Stomach (tissue), 8 donors: ENCODE measurements at regions not wholly inside any gene's neighbourhood (a gene's known extent, or its start where the extent isn't known, plus 50 kb on each side); places are given as distances from the start of the nearest gene placed in this dataset.

ENCODE experiments used
- DNase-seq, 2 donors: peaks; one replicate each; pipeline versions ENCODE4 v3.0.0 to v3.0.0-alpha.2; 2013 to 2019
- H3K27ac ChIP-seq, 5 donors: fragments of 200-600 bp in 4 of 5; sonication (generic) in 4 of 5; one replicate each; pipeline ENCODE4 v1.5.1; 2013 to 2019; ENCODE audit warnings: mild to moderate bottlenecking in 1 of 5, moderate library complexity in 1 of 5
- H3K27me3 ChIP-seq, 3 donors: fragments of 200-600 bp; sonication (generic); one replicate each; pipeline ENCODE4 v1.5.1; 2017 to 2019; ENCODE audit warnings: mixed run types in 1 of 3
- H3K36me3 ChIP-seq, 4 donors: fragments of 200-600 bp; sonication (generic); 1 replicate in 3 of 4; 2 replicates in 1 of 4; pipeline ENCODE4 v1.5.1; 2016 to 2019
- H3K4me1 ChIP-seq, 4 donors: fragments of 200-600 bp; sonication (generic); one replicate each; pipeline ENCODE4 v1.5.1; 2016 to 2019
- H3K4me3 ChIP-seq, 4 donors: fragments of 200-600 bp; sonication (generic) in 3 of 4; one replicate each; pipeline ENCODE4 v1.5.1; 2016 to 2019; ENCODE audit warnings: mild to moderate bottlenecking in 1 of 4
- H3K9me3 ChIP-seq, 4 donors: fragments of 200-600 bp; sonication (generic); one replicate each; pipeline ENCODE4 v1.5.1; 2016 to 2019
- CTCF ChIP-seq, 7 experiments: fragments of 450-650 bp in 4 of 7; fragments of 200-600 bp in 3 of 7; sonication (generic) in 3 of 7; IDR thresholded peaks; one replicate each; pipeline ENCODE4 v1.5.1; 2016 to 2019; ENCODE audit warnings: antibody characterized with exemption in 7 of 7, control low read depth in 2 of 7, mild to moderate bottlenecking in 1 of 7
- EP300 ChIP-seq: sonication (generic); formaldehyde crosslinking; IDR thresholded peaks from one replicate; pipeline ENCODE4 v1.6.1; 2017; ENCODE audit warnings: antibody characterized with exemption
- POLR2A ChIP-seq, 4 donors: fragments of 450-650 bp; IDR thresholded peaks; one replicate each; pipeline ENCODE4 v1.6.1; 2016; ENCODE audit warnings: antibody characterized with exemption in 4 of 4, control low read depth in 2 of 4, mild to moderate bottlenecking in 1 of 4, moderate library complexity in 1 of 4
- POLR2AphosphoS5 ChIP-seq, 3 donors: sonication (generic); formaldehyde crosslinking; IDR thresholded peaks; one replicate each; pipeline ENCODE4 v1.6.1; 2016; ENCODE audit warnings: antibody characterized with exemption in 3 of 3
- WGBS, 5 donors: extraction: QIAGEN DNeasy Blood & Tissue Kit in 3 of 5; methylation state at CpG; one replicate each; pipeline versions ENCODE4 v1.1.5 to v1.1.7; 2013 to 2018; 5-methylcytosine and 5-hydroxymethylcytosine counted together
- intact Hi-C: fragments of 100-400 bp; cut with DNase I; formaldehyde crosslinking; loops from one replicate; pipeline ENCODE4 v1.15.1; 2023; ENCODE audit warnings: low total_unique reads
- donor health status: healthy with polysubstance abuse.
- donor health status: Bipolar disorder and iron deficiency.
- donor health status: healthy.

DNA sequence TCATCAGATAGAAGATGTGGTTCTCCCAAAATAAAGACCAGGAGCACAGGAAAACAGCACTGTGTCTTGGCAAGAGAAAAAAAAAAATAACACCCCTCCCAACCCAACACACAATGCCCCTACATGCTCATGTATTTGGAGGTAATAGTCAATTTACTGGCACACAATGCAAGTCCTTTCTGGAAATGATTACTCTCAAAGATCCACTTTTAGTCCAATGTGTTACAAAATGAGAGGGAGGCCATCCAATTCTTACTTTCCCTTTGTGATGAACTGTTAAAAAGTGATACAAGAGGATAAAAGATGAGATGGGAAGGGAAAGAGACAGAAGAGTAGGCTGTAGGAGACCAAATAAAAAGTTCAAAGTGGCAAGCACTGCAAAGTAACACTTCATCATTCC, 180.3 kb upstream of the DKK2 start:
- no peaks in the 10 kb centered on the region for H3K4me1 ChIP-seq
- no peak for DNase-seq
- H3K36me3 ChIP-seq = no peaks in the 10 kb centered on the region
- H3K27ac ChIP-seq = no peak overlapping the region
- no peaks in the 10 kb centered on the region for H3K27me3 ChIP-seq
- TF ChIP-seq CTCF (IDR thresholded peaks at IDR 0.05) (no peak), POLR2A (IDR thresholded peaks at IDR 0.05) (no peak), EP300 (no peak), POLR2AphosphoS5 (IDR thresholded peaks at IDR 0.05) (no peak)
- H3K4me3 ChIP-seq = no peak overlapping the region
- intact Hi-C loops = no loop called here
- no peaks in the 10 kb centered on the region for H3K9me3 ChIP-seq

GRCh38 chr4:107215222-107215621, 179.1 kb upstream of the DKK2 start:
- DNase-seq = no peak
- Histone ChIP-seq H3K36me3 (no peaks in the 10 kb centered on the region), H3K27ac (no peak overlapping the region), H3K4me3 (no peak overlapping the region), H3K9me3 (no peaks in the 10 kb centered on the region), H3K27me3 (no peaks in the 10 kb centered on the region), H3K4me1 (no peaks in the 10 kb centered on the region)
- intact Hi-C loops = no loop called here
- TF ChIP-seq POLR2AphosphoS5 (IDR thresholded peaks at IDR 0.05) = no peak
- TF ChIP-seq EP300 = no peak
- TF ChIP-seq CTCF (IDR thresholded peaks at IDR 0.05) = no peak
- TF ChIP-seq POLR2A (IDR thresholded peaks at IDR 0.05) = no peak
- WGBS, 5 donors = 88 to 100% (median 93%) methylated on average over 1 of the region's 1 CpG

GRCh38 chr4:107213880-107214279, 177.8 kb upstream of the DKK2 start:
- 85 to 92% (median 88%) methylated on average over 2 of the region's 2 CpGs for WGBS, 5 donors
- intact Hi-C loops = no loop called here

DNA sequence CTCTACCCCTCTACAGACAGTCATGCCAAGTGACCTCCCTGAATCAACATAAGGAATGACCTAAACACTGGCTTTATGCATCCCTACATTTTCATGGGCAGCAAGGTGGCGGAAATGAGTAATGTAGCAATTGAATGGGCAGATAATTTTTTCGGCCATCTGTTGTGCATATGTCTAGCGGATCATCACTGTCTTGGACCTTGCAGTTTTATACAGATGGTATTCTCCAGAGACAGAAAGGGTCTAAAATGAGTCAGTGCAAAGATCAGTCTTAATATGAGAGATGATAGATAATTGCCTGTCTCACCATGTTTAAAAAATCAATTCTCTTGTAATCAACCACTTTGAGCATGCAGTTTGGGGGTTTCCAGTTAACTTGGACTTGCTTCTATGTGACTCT, 177.3 kb upstream of the DKK2 start:
- Histone ChIP-seq H3K27me3 (no peaks in the 10 kb centered on the region), H3K27ac (no peak overlapping the region), H3K4me3 (no peak overlapping the region), H3K36me3 (no peaks in the 10 kb centered on the region), H3K9me3 (no peaks in the 10 kb centered on the region), H3K4me1 (no peaks in the 10 kb centered on the region)
- DNase-seq = no peak
- intact Hi-C loops = no loop called here
- 90 to 97% (median 95%) methylated on average over 3 of the region's 3 CpGs for WGBS, 5 donors
- TF ChIP-seq POLR2A (IDR thresholded peaks at IDR 0.05) = no peak
- no peak for TF ChIP-seq EP300
- TF ChIP-seq POLR2AphosphoS5 (IDR thresholded peaks at IDR 0.05) = no peak
- TF ChIP-seq CTCF (IDR thresholded peaks at IDR 0.05) = no peak

More at GRCh38 chr4:107213880-107214279, 177.8 kb upstream of the DKK2 start:
- Histone ChIP-seq H3K27ac (no peak overlapping the region), H3K27me3 (no peaks in the 10 kb centered on the region), H3K4me1 (no peaks in the 10 kb centered on the region), H3K4me3 (no peak overlapping the region), H3K9me3 (no peaks in the 10 kb centered on the region), H3K36me3 (no peaks in the 10 kb centered on the region)
- TF ChIP-seq EP300 (no peak), CTCF (IDR thresholded peaks at IDR 0.05) (no peak), POLR2A (IDR thresholded peaks at IDR 0.05) (no peak), POLR2AphosphoS5 (IDR thresholded peaks at IDR 0.05) (no peak)
- no peak for DNase-seq
